GM19351 (cell line): ENCODE measurements at regions not wholly inside any gene's neighbourhood (a gene's known extent, or its start where the extent isn't known, plus 50 kb on each side); places are given as distances from the start of the nearest gene placed in this dataset.

Experiments used
- ATAC-seq: cut with Tn5 transposase; IDR thresholded peaks from one replicate; pipeline ENCODE4 v1.9.1; 2021; ENCODE audit warnings: mild to moderate bottlenecking, moderate library complexity; ENCODE audit not compliant: unreplicated experiment

DNA sequence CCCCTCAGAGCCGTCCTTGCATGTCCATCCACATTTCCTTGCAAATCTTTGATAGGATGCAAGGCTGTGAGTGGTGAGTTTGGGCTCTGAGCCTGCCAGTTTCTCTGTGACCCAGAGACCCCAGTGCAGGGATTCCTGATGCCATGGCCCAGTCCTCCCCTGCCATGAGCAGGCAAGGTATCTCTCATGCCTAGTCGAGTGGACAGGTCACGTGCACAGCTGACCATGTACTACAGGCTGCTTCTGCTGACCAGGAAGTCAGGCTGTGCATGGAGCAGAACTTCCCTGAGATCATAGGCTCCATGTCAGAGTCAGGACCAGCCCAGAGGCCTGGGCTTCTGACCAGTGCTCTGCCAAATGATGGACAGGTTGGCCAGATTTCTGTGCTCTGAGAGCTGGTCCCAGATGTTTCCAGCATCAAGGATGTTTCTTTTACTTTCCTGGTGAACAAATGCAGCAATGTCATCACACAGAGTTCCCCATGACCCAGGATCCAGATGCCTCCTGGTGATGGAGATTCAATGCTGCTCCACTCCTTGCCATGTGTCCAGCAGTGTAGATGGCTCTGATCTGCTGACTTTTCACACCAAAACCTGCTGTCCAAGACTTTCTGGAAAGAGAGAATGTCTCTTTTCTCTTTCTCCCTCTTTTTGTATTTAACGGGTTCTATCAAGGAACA is 321.6 kb upstream of the HS6ST1 start:
- no peak for ATAC-seq

DNA sequence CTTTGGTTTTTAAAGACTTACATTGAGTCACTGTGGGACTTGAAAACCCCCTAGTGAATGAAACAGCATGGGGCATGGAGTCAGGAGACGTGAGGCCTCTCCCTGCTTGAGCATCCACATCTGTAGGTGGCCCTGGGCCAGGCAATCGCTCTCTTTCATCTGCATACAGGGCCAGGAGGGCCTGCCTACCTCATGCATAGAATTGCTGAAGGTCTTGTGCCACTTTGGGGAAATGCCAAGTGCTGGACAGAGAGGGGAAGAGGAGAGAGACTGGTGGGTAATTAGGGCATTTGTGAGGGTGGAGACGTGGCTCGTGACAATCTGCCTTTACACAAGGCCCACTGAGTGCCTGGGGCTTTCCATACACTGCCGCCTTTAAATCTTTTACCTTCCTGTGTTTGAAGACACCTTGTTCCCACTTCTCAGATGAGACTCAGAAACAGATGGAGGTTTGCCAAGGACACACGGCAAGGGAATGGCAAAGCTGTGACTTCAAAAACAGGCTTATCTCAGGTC is 322.2 kb upstream of the HS6ST1 start:
- no peak for ATAC-seq

DNA sequence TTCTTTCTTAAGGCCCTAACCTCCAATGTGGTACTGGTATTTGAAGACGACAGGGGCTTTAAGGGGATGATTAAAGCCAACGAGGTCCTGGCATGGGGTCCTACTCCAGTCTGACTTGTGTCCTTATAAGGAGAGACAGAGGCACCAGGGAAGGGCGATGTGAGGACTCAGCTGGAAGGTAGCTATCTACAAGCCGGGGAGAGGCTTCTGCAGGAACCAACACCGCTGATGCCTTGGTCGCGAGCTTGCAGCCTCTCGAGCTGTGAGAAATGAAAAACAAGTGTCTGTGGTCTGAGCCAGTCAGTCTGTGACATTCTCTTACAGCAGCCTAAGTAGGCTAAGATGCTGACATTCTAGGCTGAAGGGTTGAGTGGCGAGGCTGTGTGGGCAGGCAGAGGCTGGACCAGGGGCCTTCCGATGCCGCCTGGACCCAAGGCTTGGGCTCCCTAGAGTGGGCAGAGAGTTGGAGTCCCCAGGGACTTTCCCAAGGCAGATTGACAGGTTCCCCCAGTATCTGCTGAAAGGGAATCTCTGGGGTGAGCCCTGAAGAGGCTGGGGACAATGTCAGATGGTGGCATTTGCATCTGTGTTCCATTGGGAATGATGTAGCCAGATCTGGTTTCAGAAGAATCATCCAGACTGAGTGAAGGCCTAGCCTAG is 322.9 kb upstream of the HS6ST1 start:
- ATAC-seq: no peak

DNA sequence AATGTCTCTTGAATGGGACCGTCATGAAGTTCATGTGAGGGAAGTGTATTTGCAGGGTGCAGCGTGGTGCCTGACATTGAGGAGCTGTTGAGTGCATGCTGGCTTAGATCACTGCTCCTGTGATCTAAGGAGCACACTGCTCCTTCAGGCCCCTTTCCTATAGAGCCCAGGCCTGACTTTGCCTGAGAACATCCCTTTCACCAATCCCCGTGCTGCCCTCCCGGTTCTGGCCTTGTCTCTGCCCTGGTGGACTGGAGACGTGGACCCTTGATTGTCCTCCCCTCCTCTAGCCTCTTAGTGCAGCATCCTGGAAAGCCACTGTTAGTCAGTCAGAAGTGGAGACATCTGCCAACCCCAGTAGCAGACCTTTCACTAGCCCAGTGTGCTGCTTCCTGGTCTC is 323.6 kb upstream of the HS6ST1 start:
- no peak for ATAC-seq

DNA sequence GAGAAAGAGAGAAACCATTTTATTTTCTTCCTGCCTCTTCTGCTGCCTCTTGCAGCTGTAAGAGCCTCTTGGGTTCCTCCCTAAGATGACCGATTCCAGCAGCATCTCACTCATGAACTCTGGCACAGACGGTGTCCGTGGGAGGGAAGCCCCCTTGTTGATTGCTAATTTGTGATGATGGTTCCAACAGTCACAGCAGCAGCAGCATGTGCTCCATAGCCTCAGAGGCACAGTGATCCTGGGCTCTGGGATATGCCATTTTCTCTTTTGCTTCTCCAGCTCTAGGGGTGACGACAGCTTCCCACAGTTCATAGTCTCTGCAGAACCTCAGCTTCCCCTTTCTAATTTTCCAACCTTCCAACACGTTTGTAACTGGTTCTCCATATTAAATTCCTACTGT is 324.2 kb upstream of the HS6ST1 start:
- ATAC-seq: no peak

DNA sequence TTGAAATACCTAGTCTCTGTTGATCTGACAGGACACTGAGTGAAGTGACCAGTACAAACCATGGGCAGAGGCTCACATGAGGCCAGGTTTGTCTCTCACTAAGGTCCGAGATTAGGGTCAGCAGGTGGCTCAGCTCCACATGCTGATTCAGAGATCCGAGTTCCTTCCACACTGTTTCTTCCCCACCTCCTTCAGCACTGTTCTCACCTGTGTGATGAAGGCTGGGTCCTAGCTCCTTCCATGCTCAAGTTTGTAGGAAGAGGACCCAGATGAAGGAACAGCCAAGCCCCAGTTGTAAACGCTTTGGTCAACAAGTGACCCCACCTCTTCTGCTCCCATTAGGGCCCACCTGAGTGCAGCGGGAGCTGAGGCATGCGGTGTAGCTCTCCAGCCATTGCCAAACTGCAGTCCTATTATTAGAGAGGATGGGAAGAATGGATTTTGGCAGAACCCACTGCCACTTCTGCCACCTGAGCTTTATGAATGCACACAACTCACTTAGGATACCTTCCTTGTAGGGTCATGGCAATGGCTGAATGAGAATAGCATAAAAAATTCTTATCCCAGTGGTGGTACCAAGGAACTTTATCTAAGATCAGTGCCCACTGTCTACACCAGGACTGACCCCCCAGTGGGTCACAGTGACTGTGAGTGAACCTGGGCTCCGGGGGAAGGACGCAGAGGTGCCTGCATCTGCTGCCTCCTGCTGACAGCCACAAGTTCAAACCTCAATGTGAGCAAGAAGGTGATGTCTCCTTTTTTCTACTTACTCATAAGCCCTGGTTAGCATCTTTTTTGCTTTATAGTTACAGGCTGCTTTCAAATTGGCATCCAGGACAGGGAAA is 324.8 kb upstream of the HS6ST1 start:
- no peak for ATAC-seq

DNA sequence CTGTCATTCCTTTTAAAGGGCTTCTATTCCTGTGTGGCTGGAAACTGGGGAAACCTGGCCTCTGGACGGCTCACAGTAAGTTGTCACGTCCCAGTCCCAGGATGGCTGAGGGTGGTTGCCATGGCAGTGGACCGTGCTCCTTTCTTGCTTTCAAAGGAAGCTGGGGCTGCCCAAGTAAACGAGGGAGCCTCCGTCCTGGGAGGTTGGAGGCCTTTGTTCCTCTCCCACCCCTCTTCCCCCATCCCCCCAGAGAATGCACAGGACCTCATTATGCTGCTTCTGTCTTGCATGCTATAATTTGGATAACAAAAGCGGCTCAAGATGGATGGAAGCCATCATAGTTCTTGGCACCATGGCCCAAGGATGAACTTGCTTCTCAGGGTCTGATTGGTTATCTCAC is 325.5 kb upstream of the HS6ST1 start:
- no peak for ATAC-seq

DNA sequence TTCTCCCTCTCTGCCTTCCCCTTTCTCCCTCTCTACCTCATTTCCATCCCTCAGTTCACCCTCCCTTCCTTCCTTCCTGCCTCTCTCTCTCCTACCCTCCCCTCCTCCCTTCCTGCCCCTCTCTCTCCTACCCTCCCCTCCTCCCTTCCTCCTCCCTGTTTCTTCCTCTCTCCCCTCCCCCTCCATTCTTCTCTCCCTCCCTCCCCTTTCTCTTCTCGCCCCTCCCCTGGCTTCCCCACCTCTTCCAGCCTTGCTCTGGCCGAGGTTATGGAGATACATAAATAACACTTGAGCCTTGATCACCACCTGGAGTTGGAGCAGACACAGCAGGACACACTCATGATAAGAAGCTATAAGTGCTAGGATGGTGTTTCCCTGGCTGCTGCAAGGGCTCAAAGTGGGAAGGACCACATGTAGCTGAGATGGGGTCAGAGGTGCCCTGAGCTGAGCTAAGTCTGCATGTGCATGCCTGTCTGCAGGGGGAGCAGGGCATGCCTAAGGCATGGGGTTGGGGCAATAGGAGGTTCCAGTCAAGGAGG is 326.1 kb upstream of the HS6ST1 start:
- ATAC-seq: no peak

DNA sequence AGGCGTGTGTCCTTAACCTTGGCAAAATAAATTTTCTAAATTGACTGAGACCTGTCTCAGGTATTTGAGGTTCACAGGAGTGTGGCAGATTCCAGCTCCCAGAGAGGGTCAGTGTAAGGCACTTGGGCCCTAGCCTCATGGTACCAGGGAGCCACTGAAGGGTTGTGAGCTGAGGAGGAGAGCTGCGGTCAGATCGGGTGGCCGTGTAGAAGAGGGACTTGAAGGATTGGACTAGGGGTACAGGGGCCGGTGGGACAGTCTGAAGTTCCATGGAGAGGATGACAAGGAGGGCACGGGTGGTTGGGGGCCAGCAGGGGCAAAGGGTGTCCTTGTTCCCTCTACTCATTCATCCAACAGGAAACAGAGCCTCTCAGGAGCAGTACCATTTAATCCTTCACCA is 327.0 kb upstream of the HS6ST1 start:
- no peak for ATAC-seq

DNA sequence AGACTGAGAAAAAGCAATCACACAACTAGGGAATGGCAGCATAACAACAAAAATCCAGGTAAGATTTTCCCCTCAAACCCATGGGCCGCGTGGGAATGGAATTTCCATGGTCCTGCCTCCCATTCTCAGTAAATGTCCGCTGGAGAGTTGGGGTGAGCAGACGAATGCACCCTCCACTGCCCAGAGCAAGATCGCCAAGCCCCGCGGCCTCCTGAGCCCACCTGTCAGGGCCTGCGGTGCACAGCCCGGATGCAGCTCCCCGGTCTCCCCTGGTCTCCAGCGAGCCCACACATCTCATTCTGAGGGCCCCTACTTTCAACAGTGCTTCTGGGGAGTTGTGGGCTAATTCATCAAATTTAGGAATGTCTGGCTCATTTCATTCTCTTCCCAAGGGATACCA is 327.4 kb upstream of the HS6ST1 start:
- no peak for ATAC-seq

DNA sequence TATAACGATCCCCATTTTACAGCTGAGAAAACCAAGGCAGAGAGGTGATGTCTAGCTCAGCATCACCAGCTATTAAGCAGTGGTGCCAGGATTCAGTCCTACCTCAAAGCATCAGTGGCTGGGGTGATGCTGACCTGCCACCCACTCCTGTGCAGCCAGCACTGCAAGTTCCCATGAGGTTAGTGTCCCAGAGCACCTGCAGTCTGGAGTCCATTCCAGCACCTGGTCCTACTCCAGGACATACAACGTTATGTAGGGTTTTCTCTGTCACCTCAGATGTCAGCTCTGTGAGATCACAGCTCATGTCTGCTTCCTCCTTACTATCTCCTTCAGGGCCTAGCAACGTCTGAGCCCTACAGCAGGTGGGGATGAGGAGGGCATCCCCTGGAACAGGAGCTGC is 328.0 kb upstream of the HS6ST1 start:
- ATAC-seq: no peak

DNA sequence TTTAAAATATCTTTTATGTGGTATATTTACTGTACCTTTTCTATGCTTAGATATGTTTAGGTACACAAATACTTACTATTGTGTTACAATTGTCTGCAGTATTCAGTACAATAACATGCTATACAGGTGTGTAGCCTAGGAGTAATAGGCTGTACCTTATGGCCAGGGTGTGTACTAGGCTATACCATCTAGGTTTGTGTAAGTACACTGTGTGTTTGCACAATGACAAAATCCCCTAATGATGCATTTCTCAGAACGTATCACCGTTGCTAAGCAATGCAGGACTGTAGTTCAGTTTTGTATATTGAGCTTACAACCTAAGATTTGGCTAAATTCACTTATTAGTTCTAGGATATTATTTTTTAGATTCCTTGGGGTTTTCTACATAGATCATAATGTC is 332.3 kb upstream of the HS6ST1 start:
- no peak for ATAC-seq

DNA sequence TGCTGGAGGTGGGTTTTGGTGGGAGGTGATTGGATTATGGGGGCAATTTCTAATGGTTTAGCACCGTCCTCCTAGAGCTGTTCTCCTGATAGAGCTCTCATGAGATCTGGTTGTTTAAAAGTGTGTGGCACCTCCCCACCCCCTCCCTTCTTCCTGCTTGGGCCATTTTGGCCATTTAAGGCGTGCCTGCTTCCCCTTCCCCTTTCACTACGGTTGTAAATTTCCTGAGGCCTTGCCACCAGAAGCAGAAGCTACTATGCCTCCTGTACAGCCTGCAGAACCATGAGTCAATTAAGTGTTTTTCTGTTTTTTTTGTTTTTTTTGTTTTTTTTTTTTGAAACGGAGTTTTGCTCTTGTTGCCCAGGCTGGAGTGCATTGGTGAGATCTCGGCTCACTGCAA is 335.7 kb upstream of the HS6ST1 start:
- no peak for ATAC-seq

DNA sequence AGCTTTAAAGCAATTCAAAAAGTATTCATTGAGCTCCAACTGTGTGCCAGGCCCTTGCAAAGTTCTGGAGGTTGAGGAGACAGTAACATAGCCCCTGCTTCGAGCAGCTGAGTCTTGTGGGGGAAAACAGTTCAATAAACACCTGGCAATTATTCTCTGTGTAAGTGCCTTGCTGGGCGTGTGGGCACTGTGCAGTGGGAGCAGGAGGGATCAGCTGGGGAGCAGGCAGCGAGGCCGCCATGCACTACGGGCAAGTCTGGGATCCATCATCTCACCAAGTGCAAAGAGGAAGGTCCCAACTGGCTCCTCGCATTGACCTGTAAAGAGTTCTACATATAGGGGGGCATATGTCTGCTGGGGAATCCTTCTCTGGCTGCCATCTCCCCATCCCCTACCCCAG is 342.2 kb upstream of the HS6ST1 start:
- no peak for ATAC-seq

DNA sequence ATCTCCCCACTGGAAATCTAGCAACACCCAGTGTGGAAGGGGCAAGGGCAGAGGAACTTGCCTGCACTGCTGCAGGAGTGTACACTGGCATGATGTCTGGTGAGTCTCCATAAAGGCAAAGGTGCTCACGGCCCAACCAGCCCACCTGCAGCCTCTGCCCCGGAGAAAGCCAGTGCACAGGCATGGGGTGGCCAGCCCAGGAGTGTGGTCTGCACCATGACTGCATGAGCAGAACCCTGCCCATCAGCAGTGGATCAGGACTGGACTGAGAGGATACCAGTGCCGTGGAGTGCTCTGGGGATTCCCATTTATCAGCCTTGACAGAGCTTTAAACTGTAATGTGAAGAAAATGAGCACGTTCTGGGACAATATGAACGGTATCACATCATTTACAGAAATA is 342.6 kb upstream of the HS6ST1 start:
- ATAC-seq: no peak

DNA sequence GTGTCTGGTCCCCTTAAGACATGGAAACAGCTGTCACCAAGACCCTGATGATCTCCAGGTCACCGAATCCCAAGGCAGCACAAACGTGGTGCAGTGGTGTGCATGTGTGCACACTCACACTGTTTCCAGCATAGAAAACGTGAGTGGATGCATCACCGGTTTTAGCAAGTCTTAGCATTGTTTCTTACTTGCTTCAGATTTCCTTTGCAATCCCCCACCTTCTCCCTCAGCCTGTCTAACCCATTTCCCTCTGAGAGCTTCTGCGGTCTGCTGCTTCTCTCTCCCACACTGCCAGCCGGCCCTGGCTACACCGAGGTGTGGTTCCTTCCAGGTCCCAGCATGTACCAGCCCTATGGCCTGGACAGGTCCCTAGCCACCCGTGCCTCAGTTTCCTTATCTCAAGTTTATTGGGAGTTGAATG is 343.4 kb upstream of the HS6ST1 start:
- no peak for ATAC-seq

DNA sequence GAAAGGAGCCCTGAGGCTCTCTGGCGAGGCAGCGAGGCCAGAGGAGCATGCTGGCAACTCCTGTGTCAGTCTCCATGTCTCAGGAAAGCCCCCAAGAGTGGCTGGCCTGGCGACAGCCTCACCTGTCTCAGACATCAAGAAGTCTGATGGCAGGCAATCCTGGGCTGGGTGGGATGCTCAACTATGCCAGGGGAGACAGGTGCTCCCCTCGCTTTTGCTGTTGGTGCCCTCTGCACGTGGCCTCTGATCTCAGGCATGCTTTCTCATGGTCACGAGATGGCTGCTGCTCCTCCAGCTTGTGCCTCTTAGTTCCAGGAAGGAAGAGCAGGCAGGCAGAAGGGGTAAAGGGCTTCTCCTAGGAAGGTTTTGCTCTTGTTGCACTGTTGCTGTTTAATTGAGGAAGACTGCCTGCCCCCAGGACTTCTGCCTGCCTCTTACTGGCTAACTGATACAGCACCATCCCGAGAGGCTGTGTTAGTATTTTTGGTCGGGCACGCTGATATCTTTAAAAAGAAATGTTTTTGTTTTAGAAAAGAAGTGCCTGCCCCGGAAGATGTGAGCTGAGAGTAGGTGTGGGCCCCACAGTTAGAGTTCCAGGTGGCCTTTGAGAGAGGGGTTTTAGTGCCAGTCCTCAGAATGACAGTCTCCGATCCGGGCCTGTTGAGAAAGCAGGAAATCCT is 344.8 kb upstream of the HS6ST1 start:
- no peak for ATAC-seq

DNA sequence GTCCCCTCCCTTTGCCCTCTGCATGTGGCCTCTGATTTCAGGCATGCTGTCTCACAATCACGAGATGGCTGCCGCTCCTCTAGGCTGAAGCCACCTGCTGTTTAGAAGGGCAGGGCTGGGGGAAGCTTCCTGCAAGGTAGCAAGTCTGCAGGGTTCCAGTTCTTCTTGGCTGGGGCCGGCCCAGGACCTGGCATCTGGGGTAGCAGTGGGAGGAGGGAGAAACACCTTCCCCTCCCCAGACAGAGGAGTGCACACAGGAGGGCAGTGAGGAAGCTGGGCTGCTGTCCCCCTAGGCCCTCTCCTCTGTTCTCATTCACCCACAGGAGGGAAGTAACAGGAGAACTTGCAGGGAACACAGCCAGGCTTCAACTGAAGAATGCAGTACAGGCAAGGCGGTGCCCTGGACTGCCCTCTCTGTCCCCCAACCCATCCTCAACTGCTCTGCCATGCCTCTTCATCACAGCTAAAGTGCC is 345.9 kb upstream of the HS6ST1 start:
- no peak for ATAC-seq

DNA sequence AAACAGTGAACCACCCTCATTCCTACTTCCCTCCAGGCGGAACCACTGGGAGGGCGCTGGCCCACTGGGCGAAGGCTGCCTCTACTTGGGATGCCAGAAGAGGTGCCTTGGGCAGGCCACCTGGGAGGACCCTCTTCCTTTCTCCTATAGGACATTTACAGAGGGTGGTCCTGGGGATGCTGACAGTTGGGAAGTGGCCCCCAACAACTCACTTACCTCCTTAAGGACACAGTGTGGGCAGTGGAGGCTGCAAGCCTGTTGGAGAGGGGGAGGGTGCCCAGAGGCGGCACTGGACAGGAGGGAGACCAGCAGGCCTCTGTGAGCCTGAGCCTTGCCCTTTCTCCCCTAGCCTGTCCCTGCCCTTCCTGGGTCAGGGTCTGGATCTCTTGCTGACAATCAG is 346.4 kb upstream of the HS6ST1 start:
- ATAC-seq: no peak

DNA sequence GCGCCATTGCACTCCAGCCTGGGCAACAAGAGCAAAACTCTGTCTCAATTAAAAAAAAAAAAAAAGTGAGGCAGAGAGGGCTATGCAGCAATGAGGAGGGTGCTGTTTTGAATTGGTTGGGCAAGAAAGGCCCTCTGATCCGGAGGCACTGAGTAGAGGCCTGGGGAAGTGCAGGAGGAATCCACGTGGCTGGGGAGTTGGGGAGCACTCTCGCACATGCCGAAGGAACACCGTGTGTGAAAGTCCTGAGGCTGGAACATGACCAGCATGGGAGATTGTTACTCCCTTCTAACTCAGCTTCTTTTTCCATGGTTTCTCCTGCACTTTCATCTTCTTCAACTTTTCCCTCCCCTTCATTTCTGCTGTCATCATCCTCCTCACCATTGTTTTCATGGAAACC is 347.9 kb upstream of the HS6ST1 start:
- ATAC-seq: no peak

DNA sequence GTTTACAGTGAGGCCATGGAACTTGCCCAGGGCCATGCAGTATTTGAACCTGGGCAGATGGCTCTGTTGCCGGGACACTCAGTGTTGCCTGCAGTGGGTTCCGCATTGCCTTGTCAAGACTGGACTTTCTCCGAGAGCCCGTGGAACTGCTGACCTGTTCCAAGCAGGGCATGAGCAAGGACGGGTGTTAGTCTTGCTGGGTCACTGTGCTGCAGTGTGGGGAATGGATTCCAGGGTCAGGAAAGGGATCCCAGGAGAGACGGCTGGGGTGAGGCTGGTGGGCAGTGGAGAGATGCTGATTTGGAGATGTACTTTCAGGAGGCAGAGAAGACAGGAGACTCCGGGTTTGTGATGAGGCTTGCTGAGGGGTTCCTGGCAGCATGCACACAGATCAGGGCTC is 348.7 kb upstream of the HS6ST1 start:
- ATAC-seq: no peak
